Skeletal muscle satellite cell (primary cell): ENCODE measurements at regions not wholly inside any gene's neighbourhood (a gene's known extent, or its start where the extent isn't known, plus 50 kb on each side); places are given as distances from the start of the nearest gene placed in this dataset.
"Not testable (repeated sequence)": the region's sequence is repeated elsewhere in the genome, so short reads cannot be mapped to it uniquely, and the experiment has no call there.

Experiments
- H3K27me3 ChIP-seq: 2 replicates; pipeline ENCODE4 v1.7.0; 2013; ENCODE audit warnings: low read length; ENCODE audit not compliant: control insufficient read depth, insufficient read depth
- H3K36me3 ChIP-seq: 2 replicates; pipeline ENCODE4 v1.7.0; 2013; ENCODE audit warnings: mild to moderate bottlenecking, control low read depth, low read length; ENCODE audit not compliant: insufficient read depth
- H3K4me1 ChIP-seq: 2 replicates; pipeline ENCODE4 v1.7.0; 2013; ENCODE audit warnings: low read length; ENCODE audit not compliant: control insufficient read depth, insufficient read depth
- H3K4me2 ChIP-seq: 2 replicates; pipeline ENCODE4 v1.7.0; 2013; ENCODE audit warnings: mild to moderate bottlenecking, low read length
- H3K4me3 ChIP-seq: 2 replicates; pipeline ENCODE4 v1.7.0; 2013; ENCODE audit warnings: low read length
- H3K9ac ChIP-seq: 2 replicates; pipeline ENCODE4 v1.7.0; 2013; ENCODE audit warnings: mild to moderate bottlenecking, low read depth, low read length, moderate library complexity
- H3K9me3 ChIP-seq: replicated peaks from 2 replicates; pipeline ENCODE4 v1.7.0; 2013; ENCODE audit warnings: mild to moderate bottlenecking, control low read depth, low read length

DNA sequence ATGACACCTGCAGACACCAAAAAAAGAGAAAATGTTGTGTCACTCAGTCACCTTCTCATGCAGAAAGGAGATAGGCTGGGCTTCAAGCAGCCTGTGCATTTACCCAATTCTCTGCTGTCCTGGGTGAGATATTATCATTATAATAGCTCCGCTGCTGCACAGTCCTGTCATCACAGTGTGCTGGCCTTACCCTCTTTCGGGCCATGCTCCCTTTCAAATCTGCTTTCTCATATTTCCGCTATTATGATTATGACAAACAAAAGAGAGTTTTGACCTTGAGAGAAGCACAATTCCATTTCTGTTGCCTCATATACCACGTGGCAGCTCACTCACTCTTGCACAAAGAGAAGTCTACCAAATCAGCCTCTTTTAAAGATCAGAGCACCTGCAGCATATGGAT, 1350.1 kb upstream of the ACO1 start:
- Histone ChIP-seq H3K4me3 (no peak overlapping the region), H3K4me2 (no peak overlapping the region), H3K9ac (no peak overlapping the region), H3K36me3 (no peaks in the 10 kb centered on the region), H3K4me1 (no peaks in the 10 kb centered on the region), H3K27me3 (no peaks in the 10 kb centered on the region), H3K9me3 (no peaks in the 10 kb centered on the region)

DNA sequence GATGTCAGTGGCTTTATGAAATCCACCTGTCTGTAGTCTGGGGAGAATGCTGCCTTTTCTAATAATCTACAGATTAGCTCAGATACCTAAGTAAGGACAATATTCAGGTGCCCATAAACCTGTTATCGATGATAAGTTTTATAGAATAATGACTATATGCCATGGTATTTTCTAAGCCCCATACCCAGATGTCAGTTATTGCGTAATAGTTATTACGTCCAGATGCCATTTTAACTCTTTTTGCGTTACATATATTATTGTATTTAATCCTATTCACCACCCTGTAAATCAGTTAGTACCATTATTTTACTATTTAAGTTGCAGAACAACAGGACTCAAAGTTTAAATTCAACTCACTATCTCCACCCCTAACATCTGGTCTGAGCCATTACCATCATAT, 1343.9 kb upstream of the ACO1 start:
- Histone ChIP-seq H3K4me3 (no peak overlapping the region), H3K4me2 (no peak overlapping the region), H3K36me3 (no peaks in the 10 kb centered on the region), H3K9ac (no peak overlapping the region), H3K9me3 (no peaks in the 10 kb centered on the region), H3K4me1 (no peaks in the 10 kb centered on the region), H3K27me3 (no peaks in the 10 kb centered on the region)

DNA sequence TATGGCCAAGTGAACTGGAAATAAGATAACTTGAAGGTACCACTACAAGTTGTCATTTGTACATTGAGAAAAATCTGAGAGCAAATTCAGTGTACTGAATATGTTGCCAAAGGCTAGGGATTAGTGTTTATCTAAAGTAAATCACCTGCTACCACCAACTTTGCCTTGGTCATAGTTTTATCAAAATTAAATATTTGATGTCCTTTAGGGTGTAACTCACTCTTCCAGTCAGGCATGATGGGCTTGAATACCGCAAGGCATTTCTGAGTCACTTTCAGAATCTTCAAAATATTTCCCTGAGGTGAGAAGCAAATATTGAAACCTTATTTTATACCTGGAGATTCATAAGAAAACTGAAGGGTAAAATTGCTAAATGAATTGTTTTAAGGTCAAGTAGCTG, 1338.6 kb upstream of the ACO1 start:
- Histone ChIP-seq H3K9ac (no peak overlapping the region), H3K4me2 (no peak overlapping the region), H3K36me3 (no peaks in the 10 kb centered on the region), H3K9me3 (no peaks in the 10 kb centered on the region), H3K27me3 (no peaks in the 10 kb centered on the region), H3K4me3 (no peak overlapping the region), H3K4me1 (no peaks in the 10 kb centered on the region)

DNA sequence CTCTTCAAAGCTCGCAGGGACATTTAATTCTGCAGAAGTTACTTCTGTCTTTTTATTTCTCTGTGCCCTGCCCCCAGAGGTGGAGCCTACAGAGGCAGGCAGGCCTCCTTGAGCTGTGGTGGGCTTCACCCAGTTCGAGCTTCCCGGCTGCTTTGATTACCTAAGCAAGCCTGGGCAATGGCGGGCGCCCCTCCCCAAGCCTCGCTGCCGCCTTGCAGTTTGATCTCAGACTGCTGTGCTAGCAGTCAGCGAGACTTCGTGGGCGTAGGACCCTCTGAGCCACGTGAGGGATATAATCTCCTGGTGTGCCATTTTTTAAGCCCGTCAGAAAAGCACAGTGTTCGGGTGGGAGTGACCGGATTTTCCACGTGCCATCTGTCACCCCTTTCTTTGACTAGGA, 1322.9 kb upstream of the ACO1 start:
- not testable (repeated sequence) for H3K4me3 ChIP-seq, H3K27me3 ChIP-seq, H3K9me3 ChIP-seq, H3K4me1 ChIP-seq, H3K36me3 ChIP-seq, H3K9ac ChIP-seq, H3K4me2 ChIP-seq

GRCh38 chr9:31065691-31066090, 1318.8 kb upstream of the ACO1 start:
- no peaks in the 10 kb centered on the region for H3K9me3 ChIP-seq
- H3K4me3 ChIP-seq = no peak overlapping the region
- no peak overlapping the region for H3K9ac ChIP-seq
- H3K4me1 ChIP-seq = no peaks in the 10 kb centered on the region
- no peak overlapping the region for H3K4me2 ChIP-seq
- no peaks in the 10 kb centered on the region for H3K27me3 ChIP-seq
- no peaks in the 10 kb centered on the region for H3K36me3 ChIP-seq

DNA sequence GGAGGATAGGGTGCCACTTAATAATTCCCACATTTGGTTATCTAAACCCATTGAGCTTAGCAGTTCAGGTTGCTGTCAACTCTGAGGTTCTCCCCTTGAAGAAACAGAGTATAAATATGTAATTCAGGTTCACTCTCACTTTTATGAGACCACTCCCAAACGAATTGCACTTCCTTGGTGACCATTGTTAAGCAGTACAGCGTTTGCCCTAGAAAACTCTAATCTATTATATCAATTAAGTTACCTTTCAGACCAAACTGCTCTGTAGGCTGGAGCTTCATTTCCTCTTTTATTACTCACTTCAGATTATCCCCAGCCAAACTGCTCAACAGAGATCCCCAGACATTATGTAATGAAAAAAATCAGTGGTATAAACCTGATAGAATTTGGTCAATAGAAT, 1317.0 kb upstream of the ACO1 start:
- no peaks in the 10 kb centered on the region for H3K36me3 ChIP-seq
- H3K4me3 ChIP-seq = no peak overlapping the region
- H3K9me3 ChIP-seq = no peaks in the 10 kb centered on the region
- H3K9ac ChIP-seq = no peak overlapping the region
- H3K27me3 ChIP-seq = no peaks in the 10 kb centered on the region
- H3K4me2 ChIP-seq = no peak overlapping the region
- no peaks in the 10 kb centered on the region for H3K4me1 ChIP-seq

GRCh38 chr9:31071606-31072286, 1312.7 kb upstream of the ACO1 start:
- Histone ChIP-seq H3K9me3 (no peaks in the 10 kb centered on the region), H3K9ac (no peak overlapping the region), H3K27me3 (no peaks in the 10 kb centered on the region), H3K4me1 (no peaks in the 10 kb centered on the region), H3K4me2 (no peak overlapping the region), H3K4me3 (no peak overlapping the region), H3K36me3 (no peaks in the 10 kb centered on the region)

DNA sequence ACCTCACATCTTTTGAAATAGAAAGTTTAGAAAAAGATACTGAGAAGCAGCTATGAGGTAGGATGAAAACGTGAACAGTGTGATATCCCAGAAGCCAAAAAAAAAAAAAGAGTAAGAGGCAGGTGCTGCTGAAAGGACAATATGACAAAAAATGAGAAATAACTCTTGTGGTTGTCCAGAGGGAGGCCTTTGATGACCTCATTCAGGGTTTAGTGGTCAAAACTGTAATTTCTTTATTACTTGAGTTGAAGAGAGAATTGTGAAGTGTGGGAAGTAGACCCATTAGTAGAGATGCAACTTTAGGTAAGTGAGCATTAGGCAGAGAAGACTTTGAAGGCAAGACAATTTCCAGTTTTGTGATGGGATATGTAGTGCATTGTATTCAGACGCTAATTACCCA, 1306.3 kb upstream of the ACO1 start:
- no peak overlapping the region for H3K4me3 ChIP-seq
- peaks cover 2% of the 10 kb centered on the region for H3K9me3 ChIP-seq
- H3K4me2 ChIP-seq = no peak overlapping the region
- H3K27me3 ChIP-seq = no peaks in the 10 kb centered on the region
- H3K4me1 ChIP-seq = no peaks in the 10 kb centered on the region
- no peaks in the 10 kb centered on the region for H3K36me3 ChIP-seq
- H3K9ac ChIP-seq = no peak overlapping the region

DNA sequence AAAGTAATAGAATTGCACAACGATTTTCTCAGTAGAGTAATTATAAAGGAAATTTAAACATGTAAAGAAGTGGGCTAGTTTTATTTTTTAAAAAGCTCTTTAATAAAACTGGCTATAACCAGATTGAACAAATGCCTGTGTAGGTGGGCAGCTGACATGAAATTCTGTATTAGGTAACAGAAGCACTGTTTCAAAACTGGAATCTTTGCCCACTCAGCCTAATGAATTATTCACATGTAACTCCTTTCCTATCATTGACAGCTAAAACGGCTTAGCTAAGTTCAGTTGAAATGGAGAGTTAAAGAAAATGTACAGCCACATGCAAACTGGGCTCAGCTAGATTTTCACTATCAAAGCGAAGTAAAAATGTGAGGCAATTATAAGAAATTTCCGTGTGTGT, 1300.1 kb upstream of the ACO1 start:
- Histone ChIP-seq H3K4me1 (no peaks in the 10 kb centered on the region), H3K9ac (no peak overlapping the region), H3K4me3 (no peak overlapping the region), H3K36me3 (no peaks in the 10 kb centered on the region), H3K4me2 (no peak overlapping the region), H3K27me3 (no peaks in the 10 kb centered on the region), H3K9me3 (no peaks in the 10 kb centered on the region)

GRCh38 chr9:31089549-31090221, 1294.8 kb upstream of the ACO1 start:
- no peaks in the 10 kb centered on the region for H3K4me1 ChIP-seq
- no peak overlapping the region for H3K9ac ChIP-seq
- H3K4me2 ChIP-seq = no peak overlapping the region
- no peaks in the 10 kb centered on the region for H3K27me3 ChIP-seq
- no peaks in the 10 kb centered on the region for H3K36me3 ChIP-seq
- no peak overlapping the region for H3K4me3 ChIP-seq
- H3K9me3 ChIP-seq = no peaks in the 10 kb centered on the region

DNA sequence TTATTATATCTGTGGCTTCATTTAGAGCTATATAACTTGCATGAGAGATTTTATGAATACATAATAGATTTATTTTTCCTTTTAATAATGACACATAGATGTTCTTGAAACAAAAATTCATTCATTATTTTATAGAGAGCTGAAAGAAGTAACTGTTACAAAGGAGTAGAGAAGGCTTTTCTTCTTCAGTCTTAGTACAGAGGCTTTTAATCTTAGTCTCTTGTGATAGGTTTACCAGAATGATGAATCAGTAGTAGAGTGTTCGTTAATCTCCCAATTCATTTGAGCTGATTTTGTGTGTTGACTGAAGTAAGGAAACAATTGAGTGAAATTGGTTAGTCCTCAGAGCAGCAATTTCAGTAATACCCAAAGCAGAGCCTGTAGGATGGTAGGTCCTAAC, 1284.1 kb upstream of the ACO1 start:
- Histone ChIP-seq H3K9ac (no peak overlapping the region), H3K27me3 (no peaks in the 10 kb centered on the region), H3K9me3 (peaks cover 2% of the 10 kb centered on the region), H3K4me3 (no peak overlapping the region), H3K4me2 (no peak overlapping the region), H3K36me3 (no peaks in the 10 kb centered on the region), H3K4me1 (no peaks in the 10 kb centered on the region)

GRCh38 chr9:31103836-31104235, 1280.6 kb upstream of the ACO1 start:
- H3K9me3 ChIP-seq = no peaks in the 10 kb centered on the region
- H3K36me3 ChIP-seq = no peaks in the 10 kb centered on the region
- no peak overlapping the region for H3K4me3 ChIP-seq
- no peak overlapping the region for H3K9ac ChIP-seq
- no peak overlapping the region for H3K4me2 ChIP-seq
- H3K27me3 ChIP-seq = no peaks in the 10 kb centered on the region
- H3K4me1 ChIP-seq = no peaks in the 10 kb centered on the region
